Fibroblast of lung (primary cell): ENCODE measurements at regions not wholly inside any gene's neighbourhood (a gene's known extent, or its start where the extent isn't known, plus 50 kb on each side); places are given as distances from the start of the nearest gene placed in this dataset.

ENCODE experiments used
- DNase-seq, 2 donors: peaks; one replicate each; pipeline versions ENCODE4 v3.0.0 to v3.0.0-alpha.2; 2010; ENCODE audit warnings: low read depth in 2 of 2
- H2AFZ ChIP-seq: 2 replicates; pipeline ENCODE4 v1.5.1; 2012; ENCODE audit warnings: low read length, control low read depth, inconsistent platforms
- H3K27ac ChIP-seq: 2 replicates; pipeline ENCODE4 v1.5.1; 2011; ENCODE audit warnings: low read length, control low read depth; ENCODE audit not compliant: insufficient read depth
- H3K27me3 ChIP-seq: 2 replicates; pipeline ENCODE4 v1.5.1; 2011; ENCODE audit warnings: mild to moderate bottlenecking, low read length; ENCODE audit not compliant: control insufficient read depth, insufficient read depth
- H3K36me3 ChIP-seq: 2 replicates; pipeline ENCODE4 v1.5.1; 2011; ENCODE audit warnings: low read length; ENCODE audit not compliant: control insufficient read depth, insufficient read depth
- H3K4me1 ChIP-seq: 2 replicates; pipeline ENCODE4 v1.5.1; 2011; ENCODE audit warnings: low read length; ENCODE audit not compliant: control insufficient read depth, insufficient read depth; ENCODE audit errors: extremely low read depth
- H3K4me2 ChIP-seq: 2 replicates; pipeline ENCODE4 v1.5.1; 2011; ENCODE audit warnings: low read length, control low read depth; ENCODE audit not compliant: insufficient read depth; ENCODE audit errors: extremely low read depth
- H3K4me3 ChIP-seq, 4 experiments: fragments of 200-600 bp in 1 of 4; sonication (generic) in 1 of 4; replicated peaks in 1 of 4; 2 replicates each; pipeline ENCODE4 v1.5.1; 2011 to 2016; ENCODE audit warnings: low read length in 4 of 4, low read depth in 3 of 4, mild to moderate bottlenecking in 3 of 4, control low read depth in 2 of 4, inconsistent platforms in 1 of 4, mixed read lengths in 1 of 4; ENCODE audit not compliant: insufficient read depth in 1 of 4; ENCODE audit errors: control extremely low read depth in 1 of 4
- H3K79me2 ChIP-seq: 2 replicates; pipeline ENCODE4 v1.5.1; 2012; ENCODE audit warnings: mild to moderate bottlenecking, low read length, inconsistent platforms; ENCODE audit not compliant: control insufficient read depth, insufficient read depth
- H3K9ac ChIP-seq: 2 replicates; pipeline ENCODE4 v1.5.1; 2011; ENCODE audit warnings: mild to moderate bottlenecking, low read length, control low read depth; ENCODE audit not compliant: insufficient read depth
- H3K9me3 ChIP-seq: 2 replicates; pipeline ENCODE4 v1.5.1; 2012; ENCODE audit warnings: low read depth, low read length; ENCODE audit not compliant: control insufficient read depth, insufficient read depth
- H4K20me1 ChIP-seq: 2 replicates; pipeline ENCODE4 v1.5.1; 2011; ENCODE audit warnings: low read length; ENCODE audit not compliant: control insufficient read depth, insufficient read depth; ENCODE audit errors: extremely low read depth
- CTCF ChIP-seq, 2 donors: IDR thresholded peaks in 1 of 2; conservative IDR thresholded peaks in 1 of 2; 1 replicate in 1 of 2; 2 replicates in 1 of 2; pipeline ENCODE4 v1.5.1; 2011 to 2012; ENCODE audit warnings: low read length in 2 of 2, control low read depth in 1 of 2, inconsistent platforms in 1 of 2, low read depth in 1 of 2, mild to moderate bottlenecking in 1 of 2
- EZH2 ChIP-seq: IDR thresholded peaks from 2 replicates; pipeline ENCODE4 v1.5.1; 2012; ENCODE audit warnings: low read length, control low read depth, mild to moderate bottlenecking; ENCODE audit errors: missing control alignments

- Histone ChIP-seq H4K20me1 (no peaks in the 10 kb centered on the region), H2AFZ (no peak overlapping the region), H3K36me3 (no peaks in the 10 kb centered on the region), H3K9me3 (no peaks in the 10 kb centered on the region), H3K4me2 (no peak overlapping the region), H3K27ac (no peak overlapping the region), H3K27me3 (no peaks in the 10 kb centered on the region), H3K79me2 (no peaks in the 10 kb centered on the region), H3K9ac (no peak overlapping the region), H3K4me3 (no peak overlapping the region), H3K4me1 (peaks cover 3% of the 10 kb centered on the region)
- peak in 1 of 2 donors; percentile 62 for DNase-seq
- TF ChIP-seq EZH2 = no peak
- TF ChIP-seq CTCF (conservative IDR thresholded peaks at IDR 0.05 in 1 of 2, IDR thresholded peaks at IDR 0.05 in 1 of 2; ENCODE audit: low read depth in 1 of 2, low read length in 2 of 2) = no peak
Measured at GRCh38 chr1:222068937-222069336, 327.0 kb upstream of the DUSP10 start.

GRCh38 chr1:222068101-222068500 is 326.2 kb upstream of the DUSP10 start:
- Histone ChIP-seq H3K4me2 (no peak overlapping the region), H4K20me1 (no peaks in the 10 kb centered on the region), H3K36me3 (no peaks in the 10 kb centered on the region), H3K4me1 (no peaks in the 10 kb centered on the region), H2AFZ (no peak overlapping the region), H3K27ac (no peak overlapping the region), H3K79me2 (no peaks in the 10 kb centered on the region), H3K4me3 (no peak overlapping the region), H3K9me3 (no peaks in the 10 kb centered on the region), H3K9ac (no peak overlapping the region), H3K27me3 (no peaks in the 10 kb centered on the region)
- TF ChIP-seq EZH2 = no peak
- no peak for TF ChIP-seq CTCF (conservative IDR thresholded peaks at IDR 0.05 in 1 of 2, IDR thresholded peaks at IDR 0.05 in 1 of 2; ENCODE audit: low read depth in 1 of 2, low read length in 2 of 2)
- DNase-seq = no peak

GRCh38 chr1:222066539-222066938 is 324.6 kb upstream of the DUSP10 start:
- Histone ChIP-seq H3K9me3 (no peaks in the 10 kb centered on the region), H3K4me2 (no peak overlapping the region), H3K9ac (no peak overlapping the region), H3K4me3 (no peak overlapping the region), H3K27ac (no peak overlapping the region), H2AFZ (no peak overlapping the region), H3K4me1 (no peaks in the 10 kb centered on the region), H4K20me1 (no peaks in the 10 kb centered on the region), H3K79me2 (no peaks in the 10 kb centered on the region), H3K27me3 (no peaks in the 10 kb centered on the region), H3K36me3 (no peaks in the 10 kb centered on the region)
- no peak for DNase-seq
- TF ChIP-seq CTCF (conservative IDR thresholded peaks at IDR 0.05 in 1 of 2, IDR thresholded peaks at IDR 0.05 in 1 of 2; ENCODE audit: low read depth in 1 of 2, low read length in 2 of 2) = no peak
- no peak for TF ChIP-seq EZH2
